IMR-90 (cell line): ENCODE measurements at regions not wholly inside any gene's neighbourhood (a gene's known extent, or its start where the extent isn't known, plus 50 kb on each side); places are given as distances from the start of the nearest gene placed in this dataset.

Source experiments
- FOS ChIP-seq: fragments of 150-350 bp; IDR thresholded peaks from 2 replicates; pipeline ENCODE4 v1.6.1; 2016; ENCODE audit warnings: low read depth, low read length
- MAZ ChIP-seq: IDR thresholded peaks from 2 replicates; pipeline ENCODE4 v1.6.1; 2012; ENCODE audit warnings: low read depth, mild to moderate bottlenecking, low read length, improper control_type of control experiment, moderate library complexity, borderline replicate concordance
- POLR2A ChIP-seq: IDR thresholded peaks from 2 replicates; pipeline ENCODE4 v1.6.1; 2012; ENCODE audit warnings: mild to moderate bottlenecking, low read depth, low read length
- RFX5 ChIP-seq: IDR thresholded peaks from 2 replicates; pipeline ENCODE4 v1.8.0; 2012; ENCODE audit warnings: low read depth, mild to moderate bottlenecking, low read length, moderate library complexity
- SMC3 ChIP-seq: fragments of 150-350 bp; IDR thresholded peaks from 2 replicates; pipeline ENCODE4 v1.6.1; 2016; ENCODE audit warnings: low read depth, mild to moderate bottlenecking, antibody characterized with exemption, low read length, moderate library complexity
- TF ChIP-seq, protein P1 (sequence below): conservative IDR thresholded peaks from 2 replicates; pipeline ENCODE4 v1.5.1; 2012; ENCODE audit warnings: mild to moderate bottlenecking, low read depth, low read length, improper control_type of control experiment
- TF ChIP-seq, protein P2 (sequence below): fragments of 150-350 bp; IDR thresholded peaks from 2 replicates; pipeline ENCODE4 v1.6.1; 2016; ENCODE audit warnings: low read depth, mild to moderate bottlenecking, low read length, moderate library complexity, borderline replicate concordance

DNA sequence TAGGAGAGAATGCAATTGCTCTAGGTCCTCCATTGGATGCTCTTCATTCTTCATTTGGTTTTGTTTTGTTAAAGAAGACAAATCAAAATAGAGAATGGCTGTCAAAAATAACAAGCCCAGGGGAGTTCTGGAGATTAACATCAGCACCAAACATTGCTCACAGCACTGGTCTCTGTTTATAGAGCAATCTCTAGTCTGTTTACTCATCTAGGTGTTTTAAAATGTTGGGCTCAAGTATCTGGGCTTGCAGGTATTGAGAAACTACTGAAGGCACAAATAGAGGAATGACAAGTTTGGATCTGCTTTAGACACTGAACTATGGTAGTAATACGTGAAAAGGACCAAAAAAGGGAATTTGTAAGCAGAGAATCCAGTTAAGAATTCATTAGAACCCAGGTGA lies 77.0 kb upstream of the TMC1 start:
- TF ChIP-seq POLR2A (no peak), MAZ (no peak), FOS (no peak), RFX5 (no peak), SMC3 (no peak)
- TF ChIP-seq, protein P1, sequence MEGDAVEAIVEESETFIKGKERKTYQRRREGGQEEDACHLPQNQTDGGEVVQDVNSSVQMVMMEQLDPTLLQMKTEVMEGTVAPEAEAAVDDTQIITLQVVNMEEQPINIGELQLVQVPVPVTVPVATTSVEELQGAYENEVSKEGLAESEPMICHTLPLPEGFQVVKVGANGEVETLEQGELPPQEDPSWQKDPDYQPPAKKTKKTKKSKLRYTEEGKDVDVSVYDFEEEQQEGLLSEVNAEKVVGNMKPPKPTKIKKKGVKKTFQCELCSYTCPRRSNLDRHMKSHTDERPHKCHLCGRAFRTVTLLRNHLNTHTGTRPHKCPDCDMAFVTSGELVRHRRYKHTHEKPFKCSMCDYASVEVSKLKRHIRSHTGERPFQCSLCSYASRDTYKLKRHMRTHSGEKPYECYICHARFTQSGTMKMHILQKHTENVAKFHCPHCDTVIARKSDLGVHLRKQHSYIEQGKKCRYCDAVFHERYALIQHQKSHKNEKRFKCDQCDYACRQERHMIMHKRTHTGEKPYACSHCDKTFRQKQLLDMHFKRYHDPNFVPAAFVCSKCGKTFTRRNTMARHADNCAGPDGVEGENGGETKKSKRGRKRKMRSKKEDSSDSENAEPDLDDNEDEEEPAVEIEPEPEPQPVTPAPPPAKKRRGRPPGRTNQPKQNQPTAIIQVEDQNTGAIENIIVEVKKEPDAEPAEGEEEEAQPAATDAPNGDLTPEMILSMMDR = no peak
- TF ChIP-seq, protein P2, sequence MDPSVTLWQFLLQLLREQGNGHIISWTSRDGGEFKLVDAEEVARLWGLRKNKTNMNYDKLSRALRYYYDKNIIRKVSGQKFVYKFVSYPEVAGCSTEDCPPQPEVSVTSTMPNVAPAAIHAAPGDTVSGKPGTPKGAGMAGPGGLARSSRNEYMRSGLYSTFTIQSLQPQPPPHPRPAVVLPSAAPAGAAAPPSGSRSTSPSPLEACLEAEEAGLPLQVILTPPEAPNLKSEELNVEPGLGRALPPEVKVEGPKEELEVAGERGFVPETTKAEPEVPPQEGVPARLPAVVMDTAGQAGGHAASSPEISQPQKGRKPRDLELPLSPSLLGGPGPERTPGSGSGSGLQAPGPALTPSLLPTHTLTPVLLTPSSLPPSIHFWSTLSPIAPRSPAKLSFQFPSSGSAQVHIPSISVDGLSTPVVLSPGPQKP = no peak
